Type B pancreatic cell (in vitro differentiated cells): ENCODE measurements at regions not wholly inside any gene's neighbourhood (a gene's known extent, or its start where the extent isn't known, plus 50 kb on each side); places are given as distances from the start of the nearest gene placed in this dataset.

Source experiments
- DNase-seq: peaks from one replicate; pipeline ENCODE4 v3.0.0; 2021; ENCODE audit warnings: mixed read lengths; ENCODE audit not compliant: unreplicated experiment; ENCODE audit errors: extremely low spot score
- H3K27ac Mint-ChIP-seq: 2 replicates; pipeline ENCODE4 v1.8.0; 2021; ENCODE audit warnings: mild to moderate bottlenecking, mixed read lengths
- H3K27me3 Mint-ChIP-seq: 2 replicates; pipeline ENCODE4 v1.8.0; 2021; ENCODE audit warnings: mixed read lengths
- H3K36me3 Mint-ChIP-seq: 2 replicates; pipeline ENCODE4 v1.8.0; 2021; ENCODE audit warnings: mixed read lengths
- H3K4me1 Mint-ChIP-seq: one replicate; pipeline ENCODE4 v1.8.0; 2021; ENCODE audit warnings: mixed read lengths; ENCODE audit not compliant: unreplicated experiment
- H3K4me3 Mint-ChIP-seq: 2 replicates; pipeline ENCODE4 v1.8.0; 2021; ENCODE audit warnings: mild to moderate bottlenecking, mixed read lengths
- H3K9me3 Mint-ChIP-seq: 2 replicates; pipeline ENCODE4 v1.8.0; 2021; ENCODE audit warnings: mixed read lengths
- TF ChIP-seq, protein P1 (sequence below): fragments of 200-600 bp; sonication (generic); conservative IDR thresholded peaks from 2 replicates; pipeline ENCODE4 v1.5.0; 2021; ENCODE audit warnings: antibody characterized with exemption, mild to moderate bottlenecking

DNA sequence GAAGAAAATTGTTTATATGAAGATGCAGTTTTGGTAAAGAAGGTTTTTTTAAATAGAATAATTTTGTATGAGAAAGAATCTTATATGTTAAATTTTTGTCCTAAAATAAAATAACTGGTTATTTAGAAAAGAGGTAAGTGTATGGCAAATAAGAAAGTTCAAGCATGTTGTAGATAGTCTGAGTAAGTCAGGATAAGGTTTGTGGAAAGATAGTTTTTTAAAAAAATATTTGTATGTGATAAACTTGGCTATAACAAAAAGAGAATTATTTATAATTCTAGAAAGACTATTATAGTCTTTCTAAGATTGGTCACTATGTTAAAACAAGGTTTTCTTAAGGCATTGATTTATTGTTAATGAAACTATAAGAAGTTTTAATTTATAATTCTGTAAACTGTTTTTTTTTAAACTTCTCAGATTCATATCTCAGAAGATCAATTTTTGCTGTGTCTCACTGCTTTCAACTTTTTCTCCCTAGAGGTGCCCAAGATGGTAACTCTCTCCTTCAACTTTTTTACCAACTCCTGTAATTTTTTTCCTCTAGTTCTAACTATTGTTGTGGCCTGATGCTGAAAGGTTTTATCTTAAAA lies 698.6 kb downstream of the CCSER2 start:
- H3K36me3 Mint-ChIP-seq: peaks cover 3% of the 10 kb centered on the region
- no peak for DNase-seq
- TF ChIP-seq, protein P1, sequence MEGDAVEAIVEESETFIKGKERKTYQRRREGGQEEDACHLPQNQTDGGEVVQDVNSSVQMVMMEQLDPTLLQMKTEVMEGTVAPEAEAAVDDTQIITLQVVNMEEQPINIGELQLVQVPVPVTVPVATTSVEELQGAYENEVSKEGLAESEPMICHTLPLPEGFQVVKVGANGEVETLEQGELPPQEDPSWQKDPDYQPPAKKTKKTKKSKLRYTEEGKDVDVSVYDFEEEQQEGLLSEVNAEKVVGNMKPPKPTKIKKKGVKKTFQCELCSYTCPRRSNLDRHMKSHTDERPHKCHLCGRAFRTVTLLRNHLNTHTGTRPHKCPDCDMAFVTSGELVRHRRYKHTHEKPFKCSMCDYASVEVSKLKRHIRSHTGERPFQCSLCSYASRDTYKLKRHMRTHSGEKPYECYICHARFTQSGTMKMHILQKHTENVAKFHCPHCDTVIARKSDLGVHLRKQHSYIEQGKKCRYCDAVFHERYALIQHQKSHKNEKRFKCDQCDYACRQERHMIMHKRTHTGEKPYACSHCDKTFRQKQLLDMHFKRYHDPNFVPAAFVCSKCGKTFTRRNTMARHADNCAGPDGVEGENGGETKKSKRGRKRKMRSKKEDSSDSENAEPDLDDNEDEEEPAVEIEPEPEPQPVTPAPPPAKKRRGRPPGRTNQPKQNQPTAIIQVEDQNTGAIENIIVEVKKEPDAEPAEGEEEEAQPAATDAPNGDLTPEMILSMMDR: no peak
- no peak overlapping the region for H3K27ac Mint-ChIP-seq
- no peaks in the 10 kb centered on the region for H3K27me3 Mint-ChIP-seq
- no peaks in the 10 kb centered on the region for H3K9me3 Mint-ChIP-seq
- H3K4me1 Mint-ChIP-seq: no peaks in the 10 kb centered on the region
- H3K4me3 Mint-ChIP-seq: no peak overlapping the region

DNA sequence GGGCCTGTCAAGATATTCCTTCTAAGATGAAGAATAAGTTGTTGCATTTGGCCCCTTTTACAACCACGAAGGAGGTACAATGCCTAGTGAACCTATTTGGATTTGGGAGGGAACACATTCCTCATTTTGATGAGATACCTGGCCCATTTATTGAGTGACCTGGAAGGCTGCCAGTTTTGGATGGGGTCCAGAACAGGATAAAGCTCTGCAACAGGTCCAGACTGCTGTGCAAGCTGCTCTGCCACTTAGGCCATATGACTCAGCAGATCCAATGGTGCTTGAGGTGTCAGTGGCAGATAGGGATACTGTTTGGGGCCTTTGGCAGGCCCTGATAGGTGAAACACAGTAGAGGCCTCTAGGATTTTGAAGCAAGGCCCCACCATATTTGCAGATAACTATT lies 704.6 kb downstream of the CCSER2 start:
- no peak overlapping the region for H3K4me3 Mint-ChIP-seq
- DNase-seq: no peak
- H3K9me3 Mint-ChIP-seq: peaks cover 5% of the 10 kb centered on the region
- H3K27me3 Mint-ChIP-seq: no peaks in the 10 kb centered on the region
- no peaks in the 10 kb centered on the region for H3K36me3 Mint-ChIP-seq
- H3K4me1 Mint-ChIP-seq: no peaks in the 10 kb centered on the region
- TF ChIP-seq, protein P1: no peak
- no peak overlapping the region for H3K27ac Mint-ChIP-seq

DNA sequence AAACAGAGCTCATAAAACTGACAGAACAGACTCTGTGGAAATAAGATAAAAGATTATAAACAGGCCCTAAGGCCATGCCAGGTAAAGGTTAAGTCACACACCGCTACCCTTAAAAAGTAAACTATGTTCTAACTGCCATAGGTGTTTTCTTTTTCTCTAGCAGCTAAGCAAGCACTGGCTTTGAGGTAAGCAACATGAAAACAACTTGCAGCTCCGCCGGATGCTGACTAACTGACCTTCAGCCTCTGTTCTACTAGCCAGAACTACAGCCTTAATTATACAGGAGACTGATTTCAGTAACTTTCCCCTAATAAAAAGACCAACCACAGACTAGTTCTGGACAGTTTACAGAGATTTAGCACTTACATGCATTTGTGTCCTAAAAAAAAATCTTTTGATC lies 708.3 kb downstream of the CCSER2 start:
- H3K4me3 Mint-ChIP-seq: no peak overlapping the region
- peaks cover 13% of the 10 kb centered on the region for H3K9me3 Mint-ChIP-seq
- no peak overlapping the region for H3K27ac Mint-ChIP-seq
- TF ChIP-seq, protein P1: no peak
- peaks cover 6% of the 10 kb centered on the region for H3K36me3 Mint-ChIP-seq
- no peak for DNase-seq
- no peaks in the 10 kb centered on the region for H3K4me1 Mint-ChIP-seq
- no peaks in the 10 kb centered on the region for H3K27me3 Mint-ChIP-seq

DNA sequence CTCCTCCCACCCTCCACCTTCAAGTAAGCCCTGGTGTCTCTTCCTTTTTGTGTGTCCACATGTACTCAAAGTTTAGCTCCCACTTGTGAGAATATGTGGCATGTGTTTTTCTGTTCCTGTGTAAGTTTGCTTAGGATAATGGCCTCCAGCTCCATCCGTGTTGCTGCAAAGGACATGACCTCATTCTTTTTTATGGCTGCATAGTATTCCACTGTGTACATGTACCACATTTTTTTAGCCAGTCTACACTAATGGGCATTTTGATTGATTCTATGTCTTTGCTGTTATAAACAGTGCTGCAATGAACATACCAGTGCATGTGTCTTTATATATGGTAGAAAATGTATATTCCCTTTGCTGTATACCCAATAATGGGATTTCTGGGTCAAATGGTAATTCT lies 710.9 kb downstream of the CCSER2 start:
- Mint-ChIP-seq H3K4me1 (no peaks in the 10 kb centered on the region), H3K36me3 (peaks cover 6% of the 10 kb centered on the region), H3K27ac (no peak overlapping the region), H3K27me3 (no peaks in the 10 kb centered on the region), H3K4me3 (no peak overlapping the region), H3K9me3 (peaks cover 14% of the 10 kb centered on the region)
- DNase-seq: no peak
- TF ChIP-seq, protein P1: no peak

DNA sequence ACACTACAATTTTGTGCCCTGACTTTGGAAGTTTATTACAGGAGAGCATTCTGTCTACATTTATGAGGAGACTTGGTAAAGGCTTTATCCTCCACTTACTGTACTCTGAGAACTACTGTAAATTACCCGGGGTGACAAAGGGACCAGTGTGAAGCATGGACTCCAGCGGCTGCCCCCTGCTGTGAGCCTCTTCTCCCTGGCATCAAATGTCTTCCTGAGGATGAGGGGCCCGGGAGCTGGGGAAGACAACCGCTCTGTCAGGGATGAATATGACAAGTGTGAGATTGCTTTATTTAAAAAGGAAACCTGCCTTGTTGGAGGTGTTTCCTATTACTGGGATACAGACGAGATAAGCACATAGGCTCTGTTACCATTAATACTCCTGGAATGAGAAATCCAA lies 714.8 kb downstream of the CCSER2 start:
- TF ChIP-seq, protein P1: no peak
- H3K9me3 Mint-ChIP-seq: peaks cover 19% of the 10 kb centered on the region
- DNase-seq: no peak
- H3K4me1 Mint-ChIP-seq: no peaks in the 10 kb centered on the region
- H3K27ac Mint-ChIP-seq: no peak overlapping the region
- H3K4me3 Mint-ChIP-seq: no peak overlapping the region
- no peaks in the 10 kb centered on the region for H3K27me3 Mint-ChIP-seq
- peaks cover 6% of the 10 kb centered on the region for H3K36me3 Mint-ChIP-seq

DNA sequence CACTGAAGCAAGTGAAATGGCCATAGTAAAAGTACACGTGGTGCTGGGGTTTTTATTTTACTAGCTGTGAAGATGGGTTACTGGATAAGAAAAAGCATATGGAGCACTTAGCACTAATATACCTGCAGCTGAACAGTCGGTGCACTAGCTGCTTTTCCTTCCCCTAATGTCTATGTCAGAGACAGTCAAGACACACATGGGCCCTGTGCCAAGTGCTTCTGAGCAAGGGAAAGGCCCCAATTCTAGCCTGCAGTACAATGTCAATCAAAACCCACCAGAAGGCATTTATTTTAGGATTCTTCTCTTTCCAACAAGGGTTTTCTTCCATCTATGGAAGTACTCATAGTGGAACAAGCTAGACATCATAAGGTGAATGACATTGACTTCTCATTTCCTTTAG lies 716.7 kb downstream of the CCSER2 start:
- no peak for DNase-seq
- no peaks in the 10 kb centered on the region for H3K4me1 Mint-ChIP-seq
- no peaks in the 10 kb centered on the region for H3K27me3 Mint-ChIP-seq
- no peak overlapping the region for H3K27ac Mint-ChIP-seq
- TF ChIP-seq, protein P1: no peak
- H3K9me3 Mint-ChIP-seq: peaks cover 11% of the 10 kb centered on the region
- H3K4me3 Mint-ChIP-seq: no peak overlapping the region
- no peaks in the 10 kb centered on the region for H3K36me3 Mint-ChIP-seq
